GM19240 (cell line): ENCODE measurements at regions not wholly inside any gene's neighbourhood (a gene's known extent, or its start where the extent isn't known, plus 50 kb on each side); places are given as distances from the start of the nearest gene placed in this dataset.

ENCODE experiments used
- DNase-seq: peaks from one replicate; pipeline ENCODE4 v3.0.0; 2011; ENCODE audit warnings: low spot score; ENCODE audit not compliant: insufficient read length

DNA sequence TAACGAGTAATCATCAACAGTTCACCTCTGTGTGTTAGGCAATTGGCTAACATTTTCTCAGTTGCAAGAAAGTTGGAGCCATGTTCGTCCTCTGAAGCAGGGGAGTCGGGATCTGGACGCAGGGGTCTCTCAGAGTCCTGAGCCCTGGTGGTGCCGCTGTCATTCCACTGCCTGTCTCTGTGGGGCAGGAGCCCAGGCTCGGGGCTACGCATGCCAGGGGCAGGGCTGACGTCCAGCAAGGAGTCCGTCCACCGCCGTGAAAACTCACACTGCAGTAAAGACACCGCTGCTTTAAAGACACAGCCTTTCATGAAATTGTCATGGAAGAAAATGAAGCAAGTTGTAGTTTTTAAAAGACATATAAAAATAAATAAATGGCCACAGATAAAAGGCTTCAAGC lies 571.1 kb upstream of the SOX11 start:
- DNase-seq: no peak

DNA sequence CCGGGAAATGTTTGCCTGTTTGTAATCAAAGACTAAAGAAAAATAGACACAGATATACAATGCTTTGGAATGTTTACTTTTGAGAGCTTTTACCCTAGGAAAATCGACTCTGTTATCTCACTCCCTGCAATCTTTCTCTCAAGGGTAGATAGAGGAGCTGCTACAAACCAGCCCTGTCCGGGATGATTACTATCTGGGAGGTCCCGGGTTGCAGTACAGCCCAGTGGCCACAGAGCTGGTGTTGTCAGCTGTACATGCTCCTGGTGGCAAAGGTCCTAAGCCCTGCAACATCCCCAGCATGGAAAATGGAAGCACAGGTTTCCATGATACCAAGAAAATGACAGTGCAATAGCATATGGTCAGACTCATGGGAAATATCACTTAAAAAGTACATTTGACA lies 570.5 kb upstream of the SOX11 start:
- DNase-seq: no peak

GRCh38 chr2:5123582-5124196 lies 568.5 kb upstream of the SOX11 start:
- DNase-seq: no peak

DNA sequence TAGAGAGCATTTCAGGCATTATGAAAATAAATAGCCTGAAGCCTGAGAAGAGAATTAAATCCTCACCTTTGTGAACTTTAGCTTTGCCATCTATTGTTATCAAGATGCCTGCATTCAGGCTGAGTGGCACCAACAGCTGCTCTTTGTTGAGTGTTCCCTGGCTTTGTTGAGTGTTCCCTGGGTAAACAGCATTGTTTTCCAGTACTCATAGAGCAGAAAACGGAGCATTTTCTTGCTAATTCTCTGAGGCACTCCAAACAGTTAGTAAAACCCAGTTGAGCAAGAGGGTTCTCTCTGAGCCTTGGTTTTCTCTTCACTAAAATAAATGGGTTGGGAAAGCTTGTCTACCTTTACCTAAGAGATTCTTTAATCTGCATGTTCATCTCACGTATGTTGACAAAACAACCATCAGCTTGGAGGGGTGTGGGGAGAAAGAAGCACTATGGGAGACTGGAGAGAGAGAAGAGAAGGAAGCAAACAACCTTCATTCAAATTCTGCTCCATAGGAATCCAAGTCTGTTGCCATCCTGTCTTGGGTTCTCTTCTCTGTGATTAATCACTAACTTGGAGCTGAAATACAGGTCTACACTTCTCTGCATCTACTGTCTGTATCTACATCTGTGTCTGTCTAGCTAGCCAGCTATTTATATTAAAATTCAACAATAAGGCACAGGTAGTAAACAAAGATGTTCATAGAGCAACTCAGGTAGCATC lies 567.0 kb upstream of the SOX11 start:
- DNase-seq: no peak

DNA sequence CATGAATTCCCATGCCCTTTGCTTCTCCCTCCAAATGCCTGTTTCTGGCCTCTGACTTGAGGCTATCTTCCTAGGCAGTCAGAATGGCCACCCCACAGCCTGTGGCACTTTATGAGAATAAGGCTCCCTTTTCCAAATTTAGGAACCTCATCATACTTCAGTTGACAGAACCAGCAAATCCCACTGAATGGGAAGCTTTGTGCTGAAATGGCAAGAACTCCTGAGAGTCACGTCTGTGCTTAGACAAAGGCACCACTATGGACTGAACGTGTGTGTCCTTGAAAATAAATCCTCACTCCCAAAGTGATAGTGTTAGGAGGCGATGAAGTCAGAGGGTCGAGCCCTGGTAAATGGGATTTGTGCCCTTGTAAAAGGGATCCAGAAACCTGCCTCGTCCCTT lies 559.9 kb upstream of the SOX11 start:
- DNase-seq: no peak

- no peak for DNase-seq
Observed at GRCh38 chr2:5140347-5140746, 551.8 kb upstream of the SOX11 start.

DNA sequence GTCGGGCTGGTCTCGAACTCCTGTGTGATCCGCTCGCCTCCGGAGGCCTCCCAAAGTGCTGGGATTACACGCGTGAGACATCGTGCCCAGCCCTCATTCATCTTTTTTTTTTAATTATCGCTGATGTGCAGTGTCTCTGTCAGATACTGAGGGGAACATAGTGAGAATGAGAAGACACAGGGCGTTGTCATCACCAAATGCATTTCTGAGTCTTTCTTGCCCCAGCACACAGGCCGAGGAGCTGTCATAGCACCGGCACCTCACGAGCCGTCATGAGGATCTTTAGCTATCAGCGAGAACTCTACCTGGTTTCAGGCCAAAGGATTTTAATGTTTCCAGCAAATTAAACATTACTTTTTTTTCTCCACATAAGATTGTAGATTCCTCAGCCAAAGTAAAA lies 548.0 kb upstream of the SOX11 start:
- DNase-seq: no peak

GRCh38 chr2:5145053-5145452 lies 547.1 kb upstream of the SOX11 start:
- no peak for DNase-seq

GRCh38 chr2:5145801-5146200 lies 546.4 kb upstream of the SOX11 start:
- DNase-seq: no peak

GRCh38 chr2:5148392-5149085 lies 543.6 kb upstream of the SOX11 start:
- DNase-seq: no peak

- DNase-seq: no peak
Observed at GRCh38 chr2:5150871-5151270, 541.3 kb upstream of the SOX11 start.

GRCh38 chr2:5164776-5165525 lies 527.2 kb upstream of the SOX11 start:
- no peak for DNase-seq

DNA sequence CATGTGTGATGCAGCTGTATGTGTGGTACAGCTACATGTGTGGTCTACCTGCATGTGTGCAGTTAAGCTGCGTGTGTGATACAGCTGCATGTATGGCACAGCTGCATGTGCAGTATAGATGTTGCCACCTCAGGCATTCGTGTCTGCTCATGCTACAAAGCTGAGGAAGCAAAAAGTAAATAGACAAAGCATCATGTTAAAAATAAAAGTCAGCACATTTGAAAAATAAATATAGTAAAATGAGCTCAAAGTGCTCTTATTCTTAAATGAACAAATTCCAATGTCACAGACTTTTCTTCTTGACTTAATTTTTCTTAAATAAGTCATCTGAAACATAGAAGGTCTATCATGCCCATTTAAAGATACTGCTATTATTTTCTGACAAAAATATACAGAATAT lies 519.3 kb upstream of the SOX11 start:
- no peak for DNase-seq

DNA sequence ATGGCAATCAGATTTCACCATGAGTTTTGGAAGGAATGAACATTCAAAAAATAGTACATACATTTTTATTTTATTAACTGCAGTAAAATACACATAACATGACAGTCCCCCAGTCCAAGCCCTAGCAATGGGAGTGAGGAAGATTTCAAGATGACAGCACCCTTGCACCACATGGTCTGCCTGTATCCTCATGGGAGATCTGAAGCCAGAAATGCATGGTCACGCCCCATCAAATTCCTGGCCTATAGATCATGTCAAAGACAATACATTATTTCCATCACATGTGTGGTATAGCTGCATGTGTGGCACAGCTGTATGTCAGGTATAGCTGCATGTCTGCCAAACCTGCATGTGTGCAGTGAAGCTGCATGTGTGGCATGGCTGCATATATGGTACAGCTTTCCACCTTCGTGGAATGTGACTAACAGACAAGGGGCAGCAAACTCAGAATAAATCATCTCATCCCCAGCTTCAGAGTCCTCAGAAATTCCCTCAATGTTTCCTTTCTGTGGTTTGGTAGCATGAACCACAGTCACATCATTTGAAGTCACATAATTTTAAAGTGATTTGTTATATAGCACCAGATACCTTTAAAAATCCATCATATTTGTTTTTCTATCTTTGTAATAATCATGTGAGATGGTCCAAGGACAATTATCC lies 518.2 kb upstream of the SOX11 start:
- DNase-seq: no peak

- DNase-seq: no peak
Observed at GRCh38 chr2:5175231-5175630, 517.0 kb upstream of the SOX11 start.

DNA sequence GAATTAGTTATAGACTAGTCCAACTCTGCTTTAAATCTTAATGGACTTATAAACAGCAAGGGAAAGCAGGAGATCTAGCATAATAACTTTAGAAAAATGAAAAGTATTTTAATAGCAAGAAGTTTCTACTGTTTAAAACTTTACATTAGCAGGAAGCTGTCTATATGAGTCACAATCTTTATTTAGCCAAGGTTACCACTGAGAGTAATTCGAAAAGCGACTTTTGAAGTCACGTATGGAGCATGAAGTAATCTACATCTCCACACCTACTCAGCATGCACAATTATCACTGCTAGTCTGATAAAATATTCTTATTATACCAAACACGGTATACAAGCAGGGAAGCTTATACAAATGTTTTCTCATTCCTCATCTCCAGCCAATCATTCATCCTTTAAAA lies 515.4 kb upstream of the SOX11 start:
- DNase-seq: no peak

DNA sequence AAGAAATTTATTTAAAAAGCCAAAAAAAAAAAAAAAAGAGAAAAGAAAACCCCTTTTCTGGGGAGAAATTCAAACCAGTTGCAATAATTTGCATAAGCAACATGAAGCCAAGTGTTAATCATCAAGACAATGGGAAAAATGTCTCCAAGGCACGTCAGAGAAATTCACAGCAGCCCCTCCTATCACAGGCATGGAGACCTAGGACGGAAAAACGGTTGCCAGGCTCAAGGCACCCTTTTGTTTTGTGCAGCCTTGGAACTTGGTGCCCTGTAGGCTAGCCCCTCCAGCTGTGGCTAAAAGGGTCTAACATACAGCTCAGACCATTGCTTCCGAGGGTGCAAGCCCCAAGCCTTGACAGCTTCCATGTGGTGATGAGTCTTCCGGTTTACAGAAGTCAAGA lies 509.2 kb upstream of the SOX11 start:
- no peak for DNase-seq

DNA sequence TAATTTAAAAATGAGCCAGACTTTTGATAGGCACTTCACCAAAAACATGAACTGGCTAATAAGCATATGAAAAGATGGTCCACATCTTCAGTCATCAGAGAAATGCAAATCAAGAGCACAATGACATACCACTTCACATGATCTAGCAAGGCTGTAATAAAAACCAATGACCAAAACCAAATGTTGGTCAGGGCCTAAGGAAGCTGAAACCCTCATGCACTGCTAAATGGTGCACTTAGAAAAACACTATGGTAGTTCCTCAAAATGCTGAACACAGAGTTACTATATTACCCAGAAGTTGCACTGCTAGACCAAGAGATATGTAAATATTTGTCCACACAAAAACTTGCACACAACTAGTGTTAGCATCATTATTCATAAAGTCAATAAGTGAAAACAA lies 504.9 kb upstream of the SOX11 start:
- DNase-seq: no peak

DNA sequence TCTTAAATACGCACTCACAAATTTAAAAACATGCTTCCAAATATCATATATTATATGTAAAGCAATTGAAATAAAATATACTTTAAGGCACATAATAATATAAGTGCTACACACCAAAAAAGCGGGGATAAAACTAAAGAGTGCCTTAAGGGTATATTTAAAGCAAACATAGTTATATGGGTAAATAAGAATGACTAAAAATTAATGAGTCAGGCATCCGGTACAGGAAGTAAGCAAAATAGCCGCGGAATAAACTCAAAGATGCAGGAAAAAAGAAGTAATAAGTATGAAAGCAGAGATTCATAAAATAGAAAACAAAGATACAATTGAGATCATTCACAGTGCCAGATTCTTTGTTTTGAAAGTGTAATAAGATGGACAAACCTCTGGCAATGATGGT lies 503.5 kb upstream of the SOX11 start:
- no peak for DNase-seq

- no peak for DNase-seq
Observed at GRCh38 chr2:5190023-5190422, 502.2 kb upstream of the SOX11 start.

- DNase-seq: no peak
Observed at GRCh38 chr2:5195636-5196035, 496.5 kb upstream of the SOX11 start.
